B cell (primary cell): ENCODE measurements at regions not wholly inside any gene's neighbourhood (a gene's known extent, or its start where the extent isn't known, plus 50 kb on each side); places are given as distances from the start of the nearest gene placed in this dataset.

Experiments used
- CTCF ChIP-seq: fragments of 200-600 bp; IDR thresholded peaks from one replicate; pipeline ENCODE4 v1.8.0; 2022; ENCODE audit warnings: antibody characterized with exemption, mild to moderate bottlenecking
- EZH2 ChIP-seq: IDR thresholded peaks from 2 replicates; pipeline ENCODE4 v1.6.1; 2012; ENCODE audit warnings: borderline replicate concordance, low read depth, mild to moderate bottlenecking, moderate library complexity, low read length; ENCODE audit not compliant: insufficient read depth, poor library complexity, severe bottlenecking

- no peak for TF ChIP-seq CTCF
- TF ChIP-seq EZH2 = no peak
Measured at GRCh38 chr1:219689774-219690173, 76.9 kb upstream of the ZC3H11B start.
